Cerebellar cortex (tissue), 1 donor: ENCODE measurements at regions not wholly inside any gene's neighbourhood (a gene's known extent, or its start where the extent isn't known, plus 50 kb on each side); places are given as distances from the start of the nearest gene placed in this dataset.

Experiments
- DNase-seq: peaks from one replicate; pipeline ENCODE4 v3.0.0-alpha.2; 2015; ENCODE audit warnings: low spot score

DNA sequence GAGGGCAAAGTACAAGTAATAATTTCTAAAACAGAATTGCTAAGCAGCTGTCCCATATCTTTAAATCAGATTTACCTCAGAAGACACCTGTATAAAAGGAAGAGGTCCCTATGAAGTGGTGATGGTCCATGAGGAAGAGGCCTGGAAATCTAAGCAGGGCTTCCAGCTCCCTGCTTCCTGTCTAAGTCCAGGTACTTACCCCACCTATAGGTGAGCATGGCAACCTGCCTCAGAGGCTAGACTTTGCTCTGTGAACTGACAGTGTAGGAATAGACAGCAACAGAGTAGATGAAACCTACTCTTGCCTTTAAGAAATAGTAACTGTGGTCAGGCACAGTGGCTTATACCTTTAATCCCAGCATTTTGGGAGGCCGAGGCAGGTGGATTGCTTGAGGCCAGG, 55.8 kb upstream of the ARRDC3 start:
- DNase-seq: no peak

DNA sequence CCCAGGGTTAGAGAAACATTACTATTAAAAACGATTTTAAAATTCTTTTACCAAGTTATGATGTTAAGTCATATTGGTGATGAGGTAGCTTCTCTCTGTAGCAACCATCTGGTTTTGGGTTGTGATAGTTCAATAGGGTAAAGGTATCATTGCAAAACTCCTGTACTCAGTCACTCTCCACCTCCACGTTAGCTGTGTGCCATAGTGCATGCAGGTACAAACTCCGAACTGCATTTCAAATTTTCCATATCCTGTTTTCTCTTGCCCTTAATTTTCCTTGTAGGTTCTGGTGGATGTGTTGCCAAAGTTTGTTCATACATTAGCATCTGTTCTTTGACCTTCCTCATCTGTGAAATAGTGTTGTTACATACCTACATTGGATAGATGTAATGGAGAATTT, 53.1 kb upstream of the ARRDC3 start:
- no peak for DNase-seq

DNA sequence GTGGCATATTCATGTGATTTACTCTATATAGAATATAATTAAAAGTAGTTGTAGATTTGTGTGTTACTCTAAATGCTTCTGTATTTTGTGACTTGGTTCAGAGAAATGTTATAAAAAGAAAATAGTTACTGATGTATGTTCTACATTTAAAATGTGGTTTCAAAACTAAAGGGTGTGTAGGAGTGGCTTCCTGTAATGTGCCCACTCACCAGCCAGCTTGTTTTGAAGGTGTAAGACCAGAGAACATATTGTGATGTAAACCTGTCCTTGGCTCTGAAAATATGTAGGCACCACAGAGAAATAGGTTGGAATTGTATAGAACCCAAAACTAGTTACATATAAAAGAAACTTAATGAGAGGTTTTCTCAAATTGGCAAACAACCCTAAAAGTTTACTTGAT, 51.2 kb upstream of the ARRDC3 start:
- no peak for DNase-seq

DNA sequence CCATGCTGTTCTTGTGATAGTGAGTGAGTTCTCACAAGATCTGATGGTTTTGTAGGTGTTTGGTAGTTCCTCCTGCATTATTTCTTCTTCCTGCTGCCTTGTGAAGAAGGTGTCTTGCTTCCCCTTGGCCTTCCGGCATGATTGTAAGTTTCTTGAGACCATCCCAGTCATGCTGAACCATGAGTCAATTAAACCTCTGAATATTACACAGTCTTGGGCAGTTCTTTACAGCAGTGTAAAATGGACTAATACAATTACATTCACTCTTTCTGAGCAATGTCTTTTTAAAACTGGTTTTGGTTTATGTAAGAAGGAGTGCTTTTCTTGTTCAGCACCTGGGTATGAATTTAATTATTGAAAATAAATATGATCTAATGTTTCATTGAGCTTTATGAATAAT, 50.7 kb upstream of the ARRDC3 start:
- no peak for DNase-seq
